Ecto neural progenitor cell (in vitro differentiated cells): ENCODE measurements at regions not wholly inside any gene's neighbourhood (a gene's known extent, or its start where the extent isn't known, plus 50 kb on each side); places are given as distances from the start of the nearest gene placed in this dataset.
"Not testable (repeated sequence)": the region's sequence is repeated elsewhere in the genome, so short reads cannot be mapped to it uniquely, and the experiment has no call there.

Experiments
- DNase-seq: peaks from one replicate; pipeline ENCODE4 v3.0.0-alpha.2; 2018; ENCODE audit warnings: low spot score

- no peak for DNase-seq
Measured at GRCh38 chr13:58191754-58192153, 560.2 kb downstream of the PCDH17 start.

- DNase-seq, result no peak
Measured at GRCh38 chr13:58202099-58202498, 570.6 kb downstream of the PCDH17 start.

GRCh38 chr13:58207501-58207900 lies 576.0 kb downstream of the PCDH17 start:
- DNase-seq, result no peak

- DNase-seq, result no peak
Measured at GRCh38 chr13:58235454-58235853, 603.9 kb downstream of the PCDH17 start.

- no peak for DNase-seq
Measured at GRCh38 chr13:58238972-58239773, 607.6 kb downstream of the PCDH17 start.

- DNase-seq, result no peak
Measured at GRCh38 chr13:58239774-58240268, 608.3 kb downstream of the PCDH17 start.

GRCh38 chr13:58247080-58247479 lies 615.5 kb downstream of the PCDH17 start:
- no peak for DNase-seq

- no peak for DNase-seq
Measured at GRCh38 chr13:58254943-58255342, 623.4 kb downstream of the PCDH17 start.

- no peak for DNase-seq
Measured at GRCh38 chr13:58266271-58266670, 634.7 kb downstream of the PCDH17 start.

- DNase-seq, result no peak
Measured at GRCh38 chr13:58298556-58299135, 667.1 kb downstream of the PCDH17 start.

GRCh38 chr13:58300224-58300623 lies 668.7 kb downstream of the PCDH17 start:
- DNase-seq, result no peak

GRCh38 chr13:58300974-58301681 lies 669.6 kb downstream of the PCDH17 start:
- DNase-seq, result no peak

GRCh38 chr13:58302349-58302748 lies 670.8 kb downstream of the PCDH17 start:
- no peak for DNase-seq

- DNase-seq, result no peak
Measured at GRCh38 chr13:58306062-58306461, 674.5 kb downstream of the PCDH17 start.

GRCh38 chr13:58313219-58313618 lies 681.7 kb downstream of the PCDH17 start:
- no peak for DNase-seq

- DNase-seq, result no peak
Measured at GRCh38 chr13:58318495-58319167, 687.1 kb downstream of the PCDH17 start.

- no peak for DNase-seq
Measured at GRCh38 chr13:58324161-58324560, 692.6 kb downstream of the PCDH17 start.

- DNase-seq, result no peak
Measured at GRCh38 chr13:58329746-58330145, 698.2 kb downstream of the PCDH17 start.

GRCh38 chr13:58340895-58341294 lies 709.4 kb downstream of the PCDH17 start:
- DNase-seq, result no peak

- DNase-seq, result no peak
Measured at GRCh38 chr13:58341318-58341717, 709.8 kb downstream of the PCDH17 start.

GRCh38 chr13:58343076-58343475 lies 711.5 kb downstream of the PCDH17 start:
- DNase-seq, result no peak

- not testable (repeated sequence) for DNase-seq
Measured at GRCh38 chr13:58352100-58352499, 720.6 kb downstream of the PCDH17 start.
